CD14-positive monocyte (primary cell): ENCODE measurements at regions not wholly inside any gene's neighbourhood (a gene's known extent, or its start where the extent isn't known, plus 50 kb on each side); places are given as distances from the start of the nearest gene placed in this dataset.

Experiments
- DNase-seq, 3 donors: peaks; one replicate each; pipeline ENCODE4 v3.0.0-alpha.2; 2011 to 2022
- H2AFZ ChIP-seq: 2 replicates; pipeline ENCODE4 v1.6.0; 2012; ENCODE audit warnings: mild to moderate bottlenecking, low read depth, low read length, inconsistent platforms; ENCODE audit not compliant: insufficient read depth, poor library complexity, severe bottlenecking
- H3K27ac ChIP-seq, 2 donors: 1 replicate in 1 of 2; 2 replicates in 1 of 2; pipeline ENCODE4 v1.5.1; 2012 to 2013; ENCODE audit warnings: low read length in 2 of 2, control low read depth in 1 of 2, inconsistent platforms in 1 of 2, low read depth in 1 of 2, mild to moderate bottlenecking in 1 of 2
- H3K27me3 ChIP-seq, 2 donors: one replicate each; pipeline versions ENCODE4 v1.6.0 to v1.6.1; 2011 to 2013; ENCODE audit warnings: low read length in 2 of 2; ENCODE audit not compliant: control insufficient read depth in 2 of 2, insufficient read depth in 2 of 2
- H3K36me3 ChIP-seq, 2 donors: replicated peaks in 1 of 2; 1 replicate in 1 of 2; 2 replicates in 1 of 2; pipeline versions ENCODE4 v1.5.1 to v1.6.1; 2012 to 2013; ENCODE audit warnings: low read length in 2 of 2, control low read depth in 1 of 2, inconsistent platforms in 1 of 2, mild to moderate bottlenecking in 1 of 2; ENCODE audit not compliant: insufficient read depth in 2 of 2, control insufficient read depth in 1 of 2
- H3K4me1 ChIP-seq, 2 donors: 1 replicate in 1 of 2; 2 replicates in 1 of 2; pipeline versions ENCODE4 v1.5.1 to v1.6.1; 2012 to 2013; ENCODE audit warnings: low read length in 2 of 2, control low read depth in 1 of 2, inconsistent platforms in 1 of 2, mild to moderate bottlenecking in 1 of 2, moderate library complexity in 1 of 2; ENCODE audit not compliant: insufficient read depth in 2 of 2, control insufficient read depth in 1 of 2
- H3K4me2 ChIP-seq: replicated peaks from 2 replicates; pipeline ENCODE3; 2012; ENCODE audit warnings: low read length, moderate library complexity, mild to moderate bottlenecking; ENCODE audit not compliant: poor library complexity, severe bottlenecking; ENCODE audit errors: extremely low read depth
- H3K4me3 ChIP-seq, 3 experiments: fragments of 200-600 bp in 1 of 3; sonication (generic) in 1 of 3; replicated peaks in 1 of 3; 1 replicate in 2 of 3; 2 replicates in 1 of 3; pipeline ENCODE4 v1.5.1; 2011 to 2013; ENCODE audit warnings: low read length in 3 of 3, mild to moderate bottlenecking in 3 of 3, control low read depth in 2 of 3, low read depth in 2 of 3, inconsistent platforms in 1 of 3, moderate library complexity in 1 of 3
- H3K79me2 ChIP-seq: 2 replicates; pipeline ENCODE4 v1.6.0; 2012; ENCODE audit warnings: mild to moderate bottlenecking, control low read depth, inconsistent platforms, low read length, moderate library complexity; ENCODE audit not compliant: insufficient read depth
- H3K9ac ChIP-seq: 2 replicates; pipeline ENCODE4 v1.6.0; 2017; ENCODE audit warnings: low read length, mild to moderate bottlenecking; ENCODE audit not compliant: insufficient read depth, poor library complexity, severe bottlenecking
- H3K9me3 ChIP-seq, 2 donors: replicated peaks in 1 of 2; 1 replicate in 1 of 2; 2 replicates in 1 of 2; pipeline versions ENCODE4 v1.5.1 to v1.6.1; 2012 to 2013; ENCODE audit warnings: low read length in 2 of 2, control low read depth in 1 of 2; ENCODE audit not compliant: control insufficient read depth in 1 of 2, insufficient read depth in 1 of 2
- H4K20me1 ChIP-seq: 2 replicates; pipeline ENCODE4 v1.6.0; 2012; ENCODE audit warnings: mild to moderate bottlenecking, low read length, control low read depth, moderate library complexity; ENCODE audit not compliant: insufficient read depth
- H3K27ac Mint-ChIP-seq, 7 donors: one replicate each; pipeline ENCODE4 v1.8.0; 2020; ENCODE audit warnings: mild to moderate bottlenecking in 7 of 7, mixed read lengths in 7 of 7, moderate library complexity in 6 of 7, inconsistent platforms in 2 of 7
- H3K27me3 Mint-ChIP-seq, 3 donors: one replicate each; pipeline ENCODE4 v1.8.0; 2021 to 2022; ENCODE audit warnings: low read depth in 3 of 3, mild to moderate bottlenecking in 3 of 3, mixed read lengths in 3 of 3, moderate library complexity in 3 of 3, inconsistent platforms in 1 of 3
- H3K36me3 Mint-ChIP-seq, 2 donors: one replicate each; pipeline ENCODE4 v1.8.0; 2020; ENCODE audit warnings: mixed read lengths in 2 of 2, inconsistent platforms in 1 of 2, mild to moderate bottlenecking in 1 of 2
- H3K4me1 Mint-ChIP-seq: one replicate; pipeline ENCODE4 v1.8.0; 2020; ENCODE audit warnings: mild to moderate bottlenecking, mixed read lengths
- H3K4me3 Mint-ChIP-seq, 2 donors: one replicate each; pipeline ENCODE4 v1.8.0; 2020; ENCODE audit warnings: mild to moderate bottlenecking in 2 of 2, mixed read lengths in 2 of 2, moderate library complexity in 1 of 2
- H3K9me3 Mint-ChIP-seq, 7 donors: one replicate each; pipeline ENCODE4 v1.8.0; 2020 to 2022; ENCODE audit warnings: mixed read lengths in 7 of 7, mild to moderate bottlenecking in 6 of 7, moderate library complexity in 6 of 7, inconsistent platforms in 2 of 7
- CTCF ChIP-seq: fragments of 200-600 bp; IDR thresholded peaks from one replicate; pipeline ENCODE4 v1.8.0; 2022; ENCODE audit warnings: antibody characterized with exemption, mild to moderate bottlenecking
- WGBS: methylation state at CpG from one replicate; pipeline ENCODE4 v1.1.5; 2013; ENCODE audit warnings: missing lambda C conversion rate; ENCODE audit not compliant: insufficient coverage; 5-methylcytosine and 5-hydroxymethylcytosine counted together
- intact Hi-C, 2 donors: fragments of 100-400 bp; cut with micrococcal nuclease; formaldehyde crosslinking; loops; one replicate each; pipeline versions ENCODE4 v1.15.0 to v1.15.1; 2023

DNA sequence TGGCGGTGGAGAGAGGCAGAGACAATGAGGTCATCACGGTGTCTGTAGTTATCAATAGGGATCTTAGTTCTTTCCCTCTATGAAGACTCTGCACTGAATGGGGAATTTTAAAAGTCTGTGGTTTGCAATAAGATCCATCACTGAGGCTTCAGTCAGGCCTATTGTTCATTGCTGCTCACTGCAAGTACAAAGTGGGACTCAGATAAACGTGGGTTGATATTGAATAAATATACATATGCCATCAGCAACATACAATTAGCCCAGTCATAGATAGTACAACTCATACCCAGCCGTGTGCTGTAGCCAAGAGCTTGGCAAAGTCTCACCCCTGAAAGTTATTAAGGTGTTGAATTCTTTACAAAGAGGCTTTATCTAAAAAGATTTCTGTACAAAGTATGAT lies 88.4 kb downstream of the ENC1 start:
- no peak for TF ChIP-seq CTCF
- H3K27me3 Mint-ChIP-seq = peaks cover 0 to 6% (median 5%) of the 10 kb centered on the region in 3 donors
- H3K36me3 Mint-ChIP-seq = no peaks in the 10 kb centered on the region

GRCh38 chr5:74550927-74551326 lies 89.6 kb downstream of the ENC1 start:
- no peaks in the 10 kb centered on the region for H3K36me3 ChIP-seq
- no peak overlapping the region for H3K27ac ChIP-seq
- intact Hi-C loops = no loop called here
- no peaks in the 10 kb centered on the region for H3K36me3 Mint-ChIP-seq
- no peak for DNase-seq
- no peak overlapping the region for H2AFZ ChIP-seq
- H3K4me3 ChIP-seq = no peak overlapping the region
- H3K9me3 ChIP-seq = no peaks in the 10 kb centered on the region
- no peaks in the 10 kb centered on the region for H4K20me1 ChIP-seq
- no peaks in the 10 kb centered on the region for H3K79me2 ChIP-seq
- 73% methylated on average over 3 of the region's 4 CpGs for WGBS
- H3K4me2 ChIP-seq = no peak overlapping the region
- TF ChIP-seq CTCF = no peak
- no peaks in the 10 kb centered on the region for H3K27me3 ChIP-seq
- H3K27ac Mint-ChIP-seq = no peak overlapping the region
- peaks cover 0 to 6% (median 5%) of the 10 kb centered on the region in 3 donors for H3K27me3 Mint-ChIP-seq
- H3K4me1 Mint-ChIP-seq = no peaks in the 10 kb centered on the region
- H3K9me3 Mint-ChIP-seq = no peaks in the 10 kb centered on the region
- no peak overlapping the region for H3K9ac ChIP-seq
- H3K4me3 Mint-ChIP-seq = no peak overlapping the region
- no peaks in the 10 kb centered on the region for H3K4me1 ChIP-seq

More for the DNA sequence above, 88.4 kb downstream of the ENC1 start:
- no peaks in the 10 kb centered on the region for H3K9me3 ChIP-seq
- intact Hi-C loops = no loop called here
- H3K27me3 ChIP-seq = no peaks in the 10 kb centered on the region
- Mint-ChIP-seq H3K9me3 (no peaks in the 10 kb centered on the region), H3K4me3 (no peak overlapping the region), H3K27ac (no peak overlapping the region), H3K4me1 (no peaks in the 10 kb centered on the region)
- no peak overlapping the region for H2AFZ ChIP-seq
- H4K20me1 ChIP-seq = no peaks in the 10 kb centered on the region
- 95% methylated on average over 2 of the region's 4 CpGs for WGBS
- no peaks in the 10 kb centered on the region for H3K36me3 ChIP-seq
- no peak overlapping the region for H3K9ac ChIP-seq
- H3K27ac ChIP-seq = no peak overlapping the region
- H3K4me1 ChIP-seq = no peaks in the 10 kb centered on the region
- H3K4me2 ChIP-seq = no peak overlapping the region
- no peak overlapping the region for H3K4me3 ChIP-seq
- no peaks in the 10 kb centered on the region for H3K79me2 ChIP-seq
- DNase-seq = no peak
